Dendritic cell treated with granulocyte-macrophage colony-stimulating factor and Interleukin-4, amounts not matched to agents 40 ng/mL and 50 ng/mL, for 4 days (primary cell): ENCODE measurements at regions not wholly inside any gene's neighbourhood (a gene's known extent, or its start where the extent isn't known, plus 50 kb on each side); places are given as distances from the start of the nearest gene placed in this dataset.

ENCODE experiments used
- H3K27ac Mint-ChIP-seq: one replicate; pipeline ENCODE4 v1.8.0; 2022; ENCODE audit warnings: mild to moderate bottlenecking, mixed read lengths
- H3K27me3 Mint-ChIP-seq: one replicate; pipeline ENCODE4 v1.8.0; 2022; ENCODE audit warnings: mild to moderate bottlenecking, mixed read lengths
- H3K36me3 Mint-ChIP-seq: one replicate; pipeline ENCODE4 v1.8.0; 2022; ENCODE audit warnings: low read depth, mixed read lengths
- H3K4me1 Mint-ChIP-seq: one replicate; pipeline ENCODE4 v1.8.0; 2022; ENCODE audit warnings: low read depth, mixed read lengths
- H3K4me3 Mint-ChIP-seq: one replicate; pipeline ENCODE4 v1.8.0; 2022; ENCODE audit warnings: mild to moderate bottlenecking, moderate library complexity, mixed read lengths
- H3K9me3 Mint-ChIP-seq: one replicate; pipeline ENCODE4 v1.8.0; 2022; ENCODE audit warnings: mixed read lengths
- intact Hi-C: fragments of 100-400 bp; cut with micrococcal nuclease; formaldehyde crosslinking; loops from one replicate; pipeline ENCODE4 v1.15.0; 2022

DNA sequence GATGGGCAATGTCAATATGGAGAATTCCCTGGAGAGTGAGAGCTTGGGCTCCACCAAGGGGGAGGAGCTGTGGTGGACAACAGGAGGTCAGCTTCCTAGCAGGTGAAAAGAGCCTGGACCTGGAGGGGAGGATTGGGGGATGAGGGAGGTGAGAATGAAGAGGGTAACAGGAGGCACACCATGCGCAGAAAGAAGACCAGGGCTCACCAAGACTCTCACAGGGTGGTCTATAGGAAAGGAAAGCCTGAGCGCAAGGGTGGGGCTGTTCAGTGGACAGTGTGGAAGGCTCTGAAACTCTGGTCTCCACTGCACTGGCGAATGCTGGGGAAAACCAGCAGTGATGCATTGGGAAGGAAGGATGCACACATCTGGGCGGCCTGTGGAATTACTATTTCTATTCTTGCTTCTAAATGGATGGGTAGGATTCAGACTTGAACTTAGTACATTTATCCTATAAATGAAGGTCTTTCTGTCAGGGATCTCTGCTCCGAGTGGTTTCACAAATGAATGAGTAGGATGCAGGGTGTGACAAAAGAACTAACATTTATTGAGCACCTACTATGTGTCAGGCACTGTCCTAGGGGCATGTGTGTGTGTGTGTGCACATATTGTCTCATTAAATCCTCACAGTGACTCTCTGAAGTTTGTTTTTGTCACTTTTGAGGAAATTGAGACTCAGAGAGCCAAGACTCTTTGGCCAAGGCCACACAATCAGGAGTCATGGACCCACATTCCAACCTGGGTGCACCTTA is 152.7 kb downstream of the CD83 start:
- Mint-ChIP-seq H3K36me3 (no peaks in the 10 kb centered on the region), H3K4me3 (no peak overlapping the region), H3K27ac (peak overlapping the region; percentile 76), H3K27me3 (peaks cover 15% of the 10 kb centered on the region), H3K9me3 (no peaks in the 10 kb centered on the region), H3K4me1 (peaks cover 49% of the 10 kb centered on the region)
- intact Hi-C loops = no loop called here

DNA sequence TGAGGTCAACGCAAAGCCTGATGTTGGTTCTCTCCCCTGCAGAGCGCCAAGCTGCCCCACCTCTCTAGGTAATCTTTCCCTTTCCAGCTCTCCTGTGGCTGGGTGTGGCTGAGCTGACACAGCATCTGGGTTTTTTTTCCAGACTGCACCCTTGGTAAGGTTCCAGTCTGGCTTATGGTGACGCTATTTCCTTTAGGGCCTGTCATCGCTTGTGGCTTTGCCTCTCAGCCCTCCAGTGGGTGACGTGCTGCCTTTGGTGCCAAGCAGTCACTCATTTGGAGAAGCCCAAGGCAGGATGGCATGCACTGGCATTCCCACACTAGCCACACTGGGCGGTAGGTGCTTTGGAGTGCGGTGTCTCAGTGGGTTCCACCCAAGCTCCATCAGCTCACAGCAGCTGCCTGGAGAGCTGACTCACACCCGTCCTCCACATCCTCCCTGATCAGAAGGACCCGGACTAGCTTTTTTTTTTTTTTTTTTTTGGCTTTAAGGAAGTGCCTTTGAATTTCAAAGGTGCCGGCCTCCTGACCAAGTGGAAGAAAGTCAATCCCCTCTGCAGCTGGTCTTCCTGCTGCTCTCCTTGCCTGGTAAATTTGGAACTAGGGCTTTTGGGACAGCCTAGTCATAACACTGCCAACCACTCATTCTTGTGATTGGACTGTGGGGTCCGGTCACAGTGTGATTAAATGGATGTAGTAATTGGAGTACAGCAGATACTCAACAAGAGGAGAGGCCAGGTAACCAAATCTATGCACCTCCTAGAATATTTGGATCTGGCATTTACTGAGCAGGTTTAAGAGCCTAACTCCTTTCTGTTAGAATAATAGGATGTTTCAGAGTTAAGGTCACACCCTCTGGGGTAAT is 153.6 kb downstream of the CD83 start:
- intact Hi-C loops = no loop called here
- Mint-ChIP-seq H3K4me3 (no peak overlapping the region), H3K36me3 (no peaks in the 10 kb centered on the region), H3K27ac (peak overlapping the region; percentile 76), H3K4me1 (peaks cover 57% of the 10 kb centered on the region), H3K27me3 (peaks cover 18% of the 10 kb centered on the region), H3K9me3 (no peaks in the 10 kb centered on the region)

- peaks cover 18% of the 10 kb centered on the region for H3K27me3 Mint-ChIP-seq
- peaks cover 66% of the 10 kb centered on the region for H3K4me1 Mint-ChIP-seq
- no peaks in the 10 kb centered on the region for H3K9me3 Mint-ChIP-seq
- H3K4me3 Mint-ChIP-seq = no peak overlapping the region
- H3K27ac Mint-ChIP-seq = no peak overlapping the region
- intact Hi-C loops = no loop called here
- H3K36me3 Mint-ChIP-seq = no peaks in the 10 kb centered on the region
Measured at GRCh38 chr6:14271789-14272736, 154.5 kb downstream of the CD83 start.

- intact Hi-C loops = no loop called here
- no peaks in the 10 kb centered on the region for H3K36me3 Mint-ChIP-seq
- H3K9me3 Mint-ChIP-seq = no peaks in the 10 kb centered on the region
- H3K4me1 Mint-ChIP-seq = peaks cover 73% of the 10 kb centered on the region
- H3K4me3 Mint-ChIP-seq = no peak overlapping the region
- H3K27ac Mint-ChIP-seq = peak overlapping the region; percentile 31
- H3K27me3 Mint-ChIP-seq = peaks cover 18% of the 10 kb centered on the region
Measured at GRCh38 chr6:14272737-14273085, 155.1 kb downstream of the CD83 start.

- peak overlapping the region; percentile 31 for H3K27ac Mint-ChIP-seq
- no peaks in the 10 kb centered on the region for H3K9me3 Mint-ChIP-seq
- intact Hi-C loops = no loop called here
- H3K36me3 Mint-ChIP-seq = no peaks in the 10 kb centered on the region
- H3K4me3 Mint-ChIP-seq = no peak overlapping the region
- peaks cover 76% of the 10 kb centered on the region for H3K4me1 Mint-ChIP-seq
- peaks cover 18% of the 10 kb centered on the region for H3K27me3 Mint-ChIP-seq
Measured at GRCh38 chr6:14273191-14273590, 155.6 kb downstream of the CD83 start.

- H3K27me3 Mint-ChIP-seq = peaks cover 20% of the 10 kb centered on the region
- H3K27ac Mint-ChIP-seq = peak overlapping the region; percentile 31
- no peaks in the 10 kb centered on the region for H3K9me3 Mint-ChIP-seq
- intact Hi-C loops = no loop called here
- no peak overlapping the region for H3K4me3 Mint-ChIP-seq
- peaks cover 76% of the 10 kb centered on the region for H3K4me1 Mint-ChIP-seq
- no peaks in the 10 kb centered on the region for H3K36me3 Mint-ChIP-seq
Measured at GRCh38 chr6:14274016-14274415, 156.4 kb downstream of the CD83 start.

DNA sequence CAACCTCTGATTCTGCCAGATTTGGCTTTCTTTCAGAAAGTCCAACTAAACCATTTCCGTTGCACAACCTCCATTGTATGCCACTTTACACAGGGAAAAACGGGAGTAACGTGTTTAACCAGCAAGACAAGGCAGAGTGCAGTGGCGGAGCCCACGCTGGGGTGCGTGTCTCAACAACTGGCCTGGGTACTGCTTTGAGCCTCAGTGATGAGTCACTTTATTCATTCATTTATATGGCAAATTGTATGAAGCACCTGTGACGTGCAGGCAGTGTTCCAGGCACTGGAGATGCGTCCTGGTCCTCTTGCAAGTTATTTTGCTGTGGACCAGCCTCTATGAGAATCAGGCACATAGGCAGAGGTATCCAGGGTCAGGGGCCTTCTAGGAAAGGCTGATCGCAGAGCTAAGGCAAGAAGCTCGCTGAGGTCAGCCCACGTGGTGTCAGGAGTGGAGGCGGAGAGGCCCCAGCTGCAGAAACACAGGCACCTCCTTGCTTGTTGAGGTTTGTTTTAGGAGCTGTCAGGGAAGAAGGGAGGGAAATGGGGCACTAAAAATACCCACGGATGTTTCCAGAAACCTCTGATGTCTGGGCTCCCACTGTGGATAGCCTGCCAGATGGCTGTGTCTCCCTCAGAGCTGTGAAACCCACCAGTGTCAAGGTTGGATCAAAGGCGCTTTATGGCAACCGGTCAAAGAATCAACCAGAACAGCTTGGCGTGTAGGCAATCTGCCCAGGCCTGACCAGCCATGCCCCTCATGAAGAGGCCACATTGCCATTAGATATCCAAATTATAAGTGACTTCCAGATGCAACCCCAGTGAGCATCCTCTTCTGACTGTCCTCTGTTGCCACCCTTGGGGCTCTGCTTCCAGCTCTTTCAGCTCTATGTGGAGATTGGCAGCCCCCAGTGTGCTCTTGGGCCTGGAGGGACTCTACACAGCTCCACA is 157.2 kb downstream of the CD83 start:
- Mint-ChIP-seq H3K36me3 (no peaks in the 10 kb centered on the region), H3K4me1 (peaks cover 76% of the 10 kb centered on the region), H3K27ac (peak overlapping the region; percentile 81), H3K4me3 (no peak overlapping the region), H3K27me3 (peaks cover 20% of the 10 kb centered on the region), H3K9me3 (peaks cover under 1% of the 10 kb centered on the region)
- intact Hi-C loops = no loop called here

- no peak overlapping the region for H3K4me3 Mint-ChIP-seq
- no peaks in the 10 kb centered on the region for H3K36me3 Mint-ChIP-seq
- peak overlapping the region; percentile 81 for H3K27ac Mint-ChIP-seq
- peaks cover 70% of the 10 kb centered on the region for H3K4me1 Mint-ChIP-seq
- intact Hi-C loops = no loop called here
- peaks cover 7% of the 10 kb centered on the region for H3K9me3 Mint-ChIP-seq
- peaks cover 17% of the 10 kb centered on the region for H3K27me3 Mint-ChIP-seq
Measured at GRCh38 chr6:14275493-14275851, 157.9 kb downstream of the CD83 start.

DNA sequence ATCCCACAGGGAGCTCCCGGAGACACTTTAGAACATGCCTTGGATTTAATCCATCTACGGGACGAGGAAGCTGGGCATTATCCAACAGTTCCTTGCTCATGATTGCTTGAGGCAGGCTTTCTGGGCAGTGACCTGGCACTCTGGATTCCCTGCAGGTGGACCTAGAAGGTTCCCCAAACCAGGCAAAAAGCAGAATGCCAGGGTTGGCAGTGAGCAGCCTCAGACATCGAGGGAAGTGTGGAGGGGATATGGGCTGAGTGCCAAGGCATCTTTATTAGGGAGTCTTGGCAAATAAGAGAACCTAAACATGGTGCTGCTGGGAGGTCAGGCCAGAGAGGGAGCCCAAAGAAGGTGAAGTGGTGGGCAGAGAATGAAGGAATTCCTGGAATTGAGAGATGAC is 158.5 kb downstream of the CD83 start:
- peak overlapping the region; percentile 81 for H3K27ac Mint-ChIP-seq
- H3K4me3 Mint-ChIP-seq = peak overlapping the region; percentile 17
- peaks cover 17% of the 10 kb centered on the region for H3K27me3 Mint-ChIP-seq
- peaks cover 65% of the 10 kb centered on the region for H3K4me1 Mint-ChIP-seq
- H3K9me3 Mint-ChIP-seq = peaks cover 10% of the 10 kb centered on the region
- H3K36me3 Mint-ChIP-seq = no peaks in the 10 kb centered on the region
- intact Hi-C loops = no loop called here

DNA sequence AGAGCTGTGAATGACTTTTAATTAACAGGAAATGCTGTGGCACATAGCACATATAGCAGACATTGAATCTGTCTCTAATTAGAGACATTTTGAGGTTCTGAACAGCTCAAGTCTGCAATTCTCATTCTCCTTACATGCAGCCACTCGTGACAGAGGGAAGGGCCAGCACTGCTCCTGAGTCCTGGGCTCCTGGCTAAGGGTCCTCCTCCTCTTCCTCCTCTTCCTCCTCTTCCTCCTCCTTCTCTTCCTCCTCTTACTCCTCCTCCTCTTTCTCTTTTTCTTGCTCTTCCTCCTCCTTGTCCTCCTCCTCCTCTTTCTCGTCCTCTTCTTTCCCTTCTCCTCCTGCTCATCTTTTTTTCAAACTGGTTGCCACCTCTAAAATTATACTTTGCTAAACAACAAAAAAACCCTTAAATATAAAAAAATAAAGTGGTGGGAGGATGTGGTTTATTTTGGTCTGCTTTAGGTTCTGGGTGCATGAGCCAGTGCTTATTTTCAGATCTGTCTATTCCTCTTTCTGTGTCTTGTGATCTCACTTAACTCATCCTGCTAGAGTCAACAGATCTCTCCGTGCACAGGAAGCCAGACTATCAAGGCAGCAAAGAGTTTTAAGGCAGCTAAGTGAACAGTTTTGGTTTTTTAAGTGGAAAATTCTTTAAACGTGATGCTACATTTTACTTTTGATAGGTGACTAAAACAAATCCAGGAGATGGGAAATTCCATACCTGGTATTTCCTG is 159.3 kb downstream of the CD83 start:
- peaks cover 60% of the 10 kb centered on the region for H3K4me1 Mint-ChIP-seq

GRCh38 chr6:14277405-14277930 is 159.9 kb downstream of the CD83 start:
- Mint-ChIP-seq H3K9me3 (peaks cover 10% of the 10 kb centered on the region), H3K4me1 (peaks cover 56% of the 10 kb centered on the region), H3K27me3 (peaks cover 17% of the 10 kb centered on the region), H3K4me3 (no peak overlapping the region), H3K36me3 (no peaks in the 10 kb centered on the region), H3K27ac (peak overlapping the region; percentile 81)
- intact Hi-C loops = no loop called here

More for the DNA sequence above, 159.3 kb downstream of the CD83 start:
- H3K27ac Mint-ChIP-seq = peak overlapping the region; percentile 81
- peaks cover 10% of the 10 kb centered on the region for H3K9me3 Mint-ChIP-seq
- H3K36me3 Mint-ChIP-seq = no peaks in the 10 kb centered on the region
- intact Hi-C loops = no loop called here
- H3K27me3 Mint-ChIP-seq = peaks cover 17% of the 10 kb centered on the region
- H3K4me3 Mint-ChIP-seq = peak overlapping the region; percentile 46

GRCh38 chr6:14278006-14278405 is 160.4 kb downstream of the CD83 start:
- intact Hi-C loops = no loop called here
- Mint-ChIP-seq H3K27me3 (peaks cover 17% of the 10 kb centered on the region), H3K9me3 (peaks cover 10% of the 10 kb centered on the region), H3K27ac (peak overlapping the region; percentile 81), H3K36me3 (no peaks in the 10 kb centered on the region), H3K4me1 (peaks cover 51% of the 10 kb centered on the region), H3K4me3 (no peak overlapping the region)
